ENCODE measurements at regions not wholly inside any gene's neighbourhood (a gene's known extent, or its start where the extent isn't known, plus 50 kb on each side); places are given as distances from the start of the nearest gene placed in this dataset.
A peak's percentile ranks its signal among the peaks of the same experiment; 100 is the strongest.

- in situ Hi-C loops (cut with HindIII; ENCODE audit: low pct_ligation_motif_present, low pct_unique_long_range_greater_than_20kb, low sequenced_read_pairs) = no loop called here
- DNase-seq = no peak
Observed at GRCh38 chr17:71989117-71989516, 131.7 kb upstream of the SOX9 start.

GRCh38 chr17:71993363-71993762 is 127.5 kb upstream of the SOX9 start:
- no peak for DNase-seq
- in situ Hi-C loops (cut with HindIII; ENCODE audit: low pct_ligation_motif_present, low pct_unique_long_range_greater_than_20kb, low sequenced_read_pairs) = no loop called here

- in situ Hi-C loops (cut with HindIII; ENCODE audit: low pct_ligation_motif_present, low pct_unique_long_range_greater_than_20kb, low sequenced_read_pairs) = no loop called here
- no peak for DNase-seq
Observed at GRCh38 chr17:71995590-71995989, 125.2 kb upstream of the SOX9 start.

GRCh38 chr17:72004011-72004427 is 116.8 kb upstream of the SOX9 start:
- in situ Hi-C loops (cut with HindIII; ENCODE audit: low pct_ligation_motif_present, low pct_unique_long_range_greater_than_20kb, low sequenced_read_pairs) = no loop called here
- no peak for DNase-seq

GRCh38 chr17:72004611-72005331 is 116.0 kb upstream of the SOX9 start:
- no peak for DNase-seq
- in situ Hi-C loops (cut with HindIII; ENCODE audit: low pct_ligation_motif_present, low pct_unique_long_range_greater_than_20kb, low sequenced_read_pairs) = no loop called here

- DNase-seq = no peak
- in situ Hi-C loops (cut with HindIII; ENCODE audit: low pct_ligation_motif_present, low pct_unique_long_range_greater_than_20kb, low sequenced_read_pairs) = no loop called here
Observed at GRCh38 chr17:72005332-72006163, 115.3 kb upstream of the SOX9 start.

GRCh38 chr17:72008236-72008876 is 112.5 kb upstream of the SOX9 start:
- in situ Hi-C loops (cut with HindIII; ENCODE audit: low pct_ligation_motif_present, low pct_unique_long_range_greater_than_20kb, low sequenced_read_pairs) = no loop called here
- no peak for DNase-seq

GRCh38 chr17:72011561-72011960 is 109.3 kb upstream of the SOX9 start:
- no peak for DNase-seq
- in situ Hi-C loops (cut with HindIII; ENCODE audit: low pct_ligation_motif_present, low pct_unique_long_range_greater_than_20kb, low sequenced_read_pairs) = no loop called here

- in situ Hi-C loops (cut with HindIII; ENCODE audit: low pct_ligation_motif_present, low pct_unique_long_range_greater_than_20kb, low sequenced_read_pairs) = no loop called here
Observed at GRCh38 chr17:72021417-72022041, 99.3 kb upstream of the SOX9 start.

GRCh38 chr17:72022328-72023275 is 98.2 kb upstream of the SOX9 start:
- no peak for DNase-seq
- in situ Hi-C loops (cut with HindIII; ENCODE audit: low pct_ligation_motif_present, low pct_unique_long_range_greater_than_20kb, low sequenced_read_pairs) = no loop called here

More at GRCh38 chr17:72021417-72022041, 99.3 kb upstream of the SOX9 start:
- no peak for DNase-seq

- in situ Hi-C loops (cut with HindIII; ENCODE audit: low pct_ligation_motif_present, low pct_unique_long_range_greater_than_20kb, low sequenced_read_pairs) = no loop called here
- no peak for DNase-seq
Observed at GRCh38 chr17:72024457-72024856, 96.4 kb upstream of the SOX9 start.

- in situ Hi-C loops (cut with HindIII; ENCODE audit: low pct_ligation_motif_present, low pct_unique_long_range_greater_than_20kb, low sequenced_read_pairs) = no loop called here
- no peak for DNase-seq
Observed at GRCh38 chr17:72025113-72025512, 95.7 kb upstream of the SOX9 start.

GRCh38 chr17:72030067-72030899 is 90.5 kb upstream of the SOX9 start:
- in situ Hi-C loops (cut with HindIII; ENCODE audit: low pct_ligation_motif_present, low pct_unique_long_range_greater_than_20kb, low sequenced_read_pairs) = no loop called here
- peak; percentile 83 for DNase-seq

GRCh38 chr17:72031219-72031884 is 89.5 kb upstream of the SOX9 start:
- no peak for DNase-seq
- in situ Hi-C loops (cut with HindIII; ENCODE audit: low pct_ligation_motif_present, low pct_unique_long_range_greater_than_20kb, low sequenced_read_pairs) = no loop called here

- no peak for DNase-seq
- in situ Hi-C loops (cut with HindIII; ENCODE audit: low pct_ligation_motif_present, low pct_unique_long_range_greater_than_20kb, low sequenced_read_pairs) = no loop called here
Observed at GRCh38 chr17:72033334-72033733, 87.5 kb upstream of the SOX9 start.

GRCh38 chr17:72034000-72034399 is 86.8 kb upstream of the SOX9 start:
- in situ Hi-C loops (cut with HindIII; ENCODE audit: low pct_ligation_motif_present, low pct_unique_long_range_greater_than_20kb, low sequenced_read_pairs) = no loop called here
- no peak for DNase-seq

GRCh38 chr17:72038427-72038826 is 82.4 kb upstream of the SOX9 start:
- DNase-seq = no peak
- in situ Hi-C loops (cut with HindIII; ENCODE audit: low pct_ligation_motif_present, low pct_unique_long_range_greater_than_20kb, low sequenced_read_pairs) = no loop called here
